22Rv1 (cell line): ENCODE measurements at regions not wholly inside any gene's neighbourhood (a gene's known extent, or its start where the extent isn't known, plus 50 kb on each side); places are given as distances from the start of the nearest gene placed in this dataset.

Source experiments
- ZFX ChIP-seq: fragments of 450-650 bp; IDR thresholded peaks from 2 replicates; pipeline ENCODE4 v1.6.1; 2017; ENCODE audit warnings: antibody characterized with exemption, borderline replicate concordance
- TF ChIP-seq, protein P1 (sequence below): fragments of 450-650 bp; IDR thresholded peaks from 2 replicates; pipeline ENCODE4 v1.5.1; 2017; ENCODE audit warnings: mild to moderate bottlenecking

- TF ChIP-seq, protein P1, sequence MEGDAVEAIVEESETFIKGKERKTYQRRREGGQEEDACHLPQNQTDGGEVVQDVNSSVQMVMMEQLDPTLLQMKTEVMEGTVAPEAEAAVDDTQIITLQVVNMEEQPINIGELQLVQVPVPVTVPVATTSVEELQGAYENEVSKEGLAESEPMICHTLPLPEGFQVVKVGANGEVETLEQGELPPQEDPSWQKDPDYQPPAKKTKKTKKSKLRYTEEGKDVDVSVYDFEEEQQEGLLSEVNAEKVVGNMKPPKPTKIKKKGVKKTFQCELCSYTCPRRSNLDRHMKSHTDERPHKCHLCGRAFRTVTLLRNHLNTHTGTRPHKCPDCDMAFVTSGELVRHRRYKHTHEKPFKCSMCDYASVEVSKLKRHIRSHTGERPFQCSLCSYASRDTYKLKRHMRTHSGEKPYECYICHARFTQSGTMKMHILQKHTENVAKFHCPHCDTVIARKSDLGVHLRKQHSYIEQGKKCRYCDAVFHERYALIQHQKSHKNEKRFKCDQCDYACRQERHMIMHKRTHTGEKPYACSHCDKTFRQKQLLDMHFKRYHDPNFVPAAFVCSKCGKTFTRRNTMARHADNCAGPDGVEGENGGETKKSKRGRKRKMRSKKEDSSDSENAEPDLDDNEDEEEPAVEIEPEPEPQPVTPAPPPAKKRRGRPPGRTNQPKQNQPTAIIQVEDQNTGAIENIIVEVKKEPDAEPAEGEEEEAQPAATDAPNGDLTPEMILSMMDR: no peak
- no peak for TF ChIP-seq ZFX
Observed at GRCh38 chr2:167818521-167818920, 428.9 kb downstream of the STK39 start.
